ENCODE measurements at regions not wholly inside any gene's neighbourhood (a gene's known extent, or its start where the extent isn't known, plus 50 kb on each side); places are given as distances from the start of the nearest gene placed in this dataset.

GRCh38 chr13:59409211-59409610 is 754.5 kb downstream of the DIAPH3 start:
- Histone ChIP-seq H3K79me2 (replicated peaks; ENCODE audit: insufficient read depth, low read length) (no peaks in the 10 kb centered on the region), H3K4me2 (ENCODE audit: low read length) (peak overlapping the region; percentile 20), H3F3A (ENCODE audit: insufficient read depth, low read length, poor library complexity, severe bottlenecking) (no peaks in the 10 kb centered on the region), H4K20me1 (ENCODE audit: insufficient read depth) (no peaks in the 10 kb centered on the region), H3K36me3 (ENCODE audit: insufficient read depth, low read length) (no peaks in the 10 kb centered on the region), H3K27me3 (ENCODE audit: insufficient read depth, low read depth, low read length) (no peaks in the 10 kb centered on the region), H3K9me3 (ENCODE audit: low read length) (no peaks in the 10 kb centered on the region), H2AFZ (ENCODE audit: low read depth, low read length) (no peak overlapping the region), H3K4me3 (ENCODE audit: low read length) (peak overlapping the region; percentile 41), H3K27ac (ENCODE audit: low read length) (peak overlapping the region; percentile 72), H3K9me2 (ENCODE audit: insufficient read depth, low read length) (no peaks in the 10 kb centered on the region), H3K9ac (ENCODE audit: low read length) (no peak overlapping the region)
- no peak for TF ChIP-seq POLR2AphosphoS5 (IDR thresholded peaks at IDR 0.05)
- TF ChIP-seq REST (IDR thresholded peaks at IDR 0.05; ENCODE audit: borderline replicate concordance) = no peak

GRCh38 chr13:59409634-59410200 is 754.0 kb downstream of the DIAPH3 start:
- Histone ChIP-seq H4K20me1 (ENCODE audit: insufficient read depth) (no peaks in the 10 kb centered on the region), H2AFZ (ENCODE audit: low read depth, low read length) (no peak overlapping the region), H3K79me2 (replicated peaks; ENCODE audit: insufficient read depth, low read length) (no peaks in the 10 kb centered on the region), H3K27me3 (ENCODE audit: insufficient read depth, low read depth, low read length) (no peaks in the 10 kb centered on the region), H3K4me3 (ENCODE audit: low read length) (peak overlapping the region; percentile 41), H3K4me2 (ENCODE audit: low read length) (peak overlapping the region; percentile 20), H3K9me2 (ENCODE audit: insufficient read depth, low read length) (no peaks in the 10 kb centered on the region), H3K27ac (ENCODE audit: low read length) (peak overlapping the region; percentile 72), H3F3A (ENCODE audit: insufficient read depth, low read length, poor library complexity, severe bottlenecking) (no peaks in the 10 kb centered on the region), H3K9me3 (ENCODE audit: low read length) (no peaks in the 10 kb centered on the region), H3K36me3 (ENCODE audit: insufficient read depth, low read length) (no peaks in the 10 kb centered on the region), H3K9ac (ENCODE audit: low read length) (no peak overlapping the region)
- TF ChIP-seq SMC3 (conservative IDR thresholded peaks at IDR 0.05; ENCODE audit: poor library complexity) (peak; percentile 29), RAD21 (conservative IDR thresholded peaks at IDR 0.05) (peak; percentile 9), REST (IDR thresholded peaks at IDR 0.05; ENCODE audit: borderline replicate concordance) (peak; percentile 57), TAF1 (IDR thresholded peaks at IDR 0.05; ENCODE audit: low read depth) (no peak), POLR2AphosphoS5 (IDR thresholded peaks at IDR 0.05) (peak; percentile 60)

DNA sequence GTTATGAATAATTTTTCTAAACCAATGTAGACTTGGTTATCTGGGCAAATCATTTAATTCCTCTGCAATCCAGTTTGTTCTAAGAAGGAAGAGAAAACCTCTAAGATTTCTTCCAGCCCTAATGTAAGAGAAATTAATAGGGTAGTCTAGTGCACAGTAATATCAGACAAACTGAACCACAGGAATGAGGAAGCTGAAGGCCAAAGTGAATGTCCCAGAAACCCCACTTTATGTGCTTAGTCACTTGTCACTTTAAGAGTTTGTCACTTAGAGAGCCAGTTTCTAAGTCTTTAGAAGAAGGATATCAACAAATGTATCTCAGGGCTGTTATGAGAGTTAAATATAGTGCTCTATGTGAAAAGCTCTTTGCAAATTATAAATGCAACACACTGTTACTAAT is 750.6 kb downstream of the DIAPH3 start:
- no peak overlapping the region for H3K4me2 ChIP-seq (ENCODE audit: low read length)
- H3K27ac ChIP-seq (ENCODE audit: low read length) = no peak overlapping the region
- no peaks in the 10 kb centered on the region for H3K79me2 ChIP-seq (replicated peaks; ENCODE audit: insufficient read depth, low read length)
- H3K36me3 ChIP-seq (ENCODE audit: insufficient read depth, low read length) = no peaks in the 10 kb centered on the region
- H3K9me2 ChIP-seq (ENCODE audit: insufficient read depth, low read length) = no peaks in the 10 kb centered on the region
- no peaks in the 10 kb centered on the region for H3K9me3 ChIP-seq (ENCODE audit: low read length)
- no peak for TF ChIP-seq EP300 (conservative IDR thresholded peaks at IDR 0.05; ENCODE audit: poor library complexity, severe bottlenecking)
- no peak for TF ChIP-seq TAF1 (IDR thresholded peaks at IDR 0.05; ENCODE audit: low read depth)
- no peak for TF ChIP-seq CTCF (IDR thresholded peaks at IDR 0.05; ENCODE audit: poor library complexity, severe bottlenecking)
- no peak for TF ChIP-seq MXI1 (conservative IDR thresholded peaks at IDR 0.05; ENCODE audit: poor library complexity, severe bottlenecking)
- H3K4me3 ChIP-seq (ENCODE audit: low read length) = no peak overlapping the region
- H3K27me3 ChIP-seq (ENCODE audit: insufficient read depth, low read depth, low read length) = no peaks in the 10 kb centered on the region
- no peaks in the 10 kb centered on the region for H4K20me1 ChIP-seq (ENCODE audit: insufficient read depth)
- no peak overlapping the region for H2AFZ ChIP-seq (ENCODE audit: low read depth, low read length)
- no peaks in the 10 kb centered on the region for H3F3A ChIP-seq (ENCODE audit: insufficient read depth, low read length, poor library complexity, severe bottlenecking)
- H3K9ac ChIP-seq (ENCODE audit: low read length) = no peak overlapping the region
